K562 (cell line): ENCODE measurements at regions not wholly inside any gene's neighbourhood (a gene's known extent, or its start where the extent isn't known, plus 50 kb on each side); places are given as distances from the start of the nearest gene placed in this dataset.

Experiments
- ATAC-seq: fragments of 200-7000 bp; cut with Tn5 transposase; 3 replicates; pipeline ENCODE4 v1.9.1; 2020; ENCODE audit warnings: moderate library complexity
- BruUV-seq: library from RNA; stranded (reverse); fragments of 400-500 nt; replicated peaks from 2 replicates; lab custom pipeline; 2021; lab: Mats Ljungman, UMichigan
- CTCF ChIA-PET: fragments of 300-600 bp; formaldehyde crosslinking; extraction: SDS; loops from one replicate; lab custom pipeline; 2021; ENCODE audit warnings: low intra/inter-chr PET ratio; lab: Yijun Ruan, JAX
- POLR2A ChIA-PET: fragments of 300-600, 350-650 bp; sonication (Branson Sonifier 250); formaldehyde crosslinking; extraction: SDS; loops from one replicate; lab custom pipeline; 2021; ENCODE audit warnings: antibody characterized with exemption, inconsistent platforms; lab: Yijun Ruan, JAX
- DNase-seq, 4 experiments: peaks; one replicate each; pipeline versions ENCODE4 v3.0.0 to v3.0.0-alpha.2; 2011 to 2018; ENCODE audit warnings: low spot score in 3 of 4, mixed read lengths in 3 of 4; ENCODE audit errors: extremely low read depth in 1 of 4
- FAIRE-seq: peaks from 2 replicates; lab custom pipeline; 2011; peaks lifted over from hg19 to GRCh38; lab: Jason Lieb, UNC
- H2AFZ ChIP-seq: 2 replicates; pipeline ENCODE4 v1.6.0; 2011; ENCODE audit warnings: low read depth, low read length, control low read depth, inconsistent platforms
- H3K27ac ChIP-seq: fragments of 200-600 bp; 3 replicates; pipeline ENCODE4 v1.8.0; 2011; ENCODE audit warnings: low read depth, mild to moderate bottlenecking, control low read depth, inconsistent platforms, low read length, moderate library complexity, mixed read lengths; ENCODE audit errors: extremely low read depth
- H3K27me3 ChIP-seq, 2 experiments: fragments of 300-600 bp in 1 of 2; 2 replicates in 1 of 2; 3 replicates in 1 of 2; pipeline versions ENCODE4 v1.6.0 to v1.8.0; 2011; ENCODE audit warnings: inconsistent platforms in 2 of 2, low read length in 2 of 2, mild to moderate bottlenecking in 1 of 2, mixed read lengths in 1 of 2, moderate library complexity in 1 of 2; ENCODE audit not compliant: control insufficient read depth in 2 of 2, insufficient read depth in 2 of 2
- H3K36me3 ChIP-seq: fragments of 300-600 bp; 3 replicates; pipeline ENCODE4 v1.8.0; 2011; ENCODE audit warnings: mild to moderate bottlenecking, low read length, inconsistent platforms; ENCODE audit not compliant: control insufficient read depth, insufficient read depth
- H3K4me1 ChIP-seq, 2 experiments: fragments of 200-600 bp in 1 of 2; replicated peaks in 1 of 2; 2 replicates in 1 of 2; 3 replicates in 1 of 2; pipeline versions ENCODE4 v1.5.1 to v1.8.0; 2011; ENCODE audit warnings: inconsistent platforms in 2 of 2, low read length in 2 of 2, mild to moderate bottlenecking in 1 of 2, mixed read lengths in 1 of 2, moderate library complexity in 1 of 2; ENCODE audit not compliant: control insufficient read depth in 2 of 2, insufficient read depth in 2 of 2
- H3K4me2 ChIP-seq: 2 replicates; pipeline ENCODE4 v1.6.1; 2011; ENCODE audit warnings: low read length, control low read depth, inconsistent platforms, mixed read lengths; ENCODE audit not compliant: insufficient read depth
- H3K4me3 ChIP-seq: fragments of 200-600 bp; sonication (generic), shearing (Covaris generic); 2 replicates; pipeline ENCODE4 v1.5.1; 2016; ENCODE audit warnings: control low read depth, inconsistent platforms
- H3K79me2 ChIP-seq: fragments of 200-600 bp; 3 replicates; pipeline ENCODE4 v1.8.0; 2011; ENCODE audit warnings: low read length, inconsistent platforms; ENCODE audit not compliant: control insufficient read depth, insufficient read depth
- H3K9ac ChIP-seq, 2 experiments: 2 replicates each; pipeline versions ENCODE4 v1.6.0 to v1.6.1; 2011; ENCODE audit warnings: low read depth in 2 of 2, low read length in 2 of 2, control low read depth in 1 of 2, inconsistent platforms in 1 of 2, mild to moderate bottlenecking in 1 of 2, mixed read lengths in 1 of 2; ENCODE audit not compliant: insufficient read depth in 1 of 2
- H3K9me1 ChIP-seq: one replicate; pipeline ENCODE4 v1.6.0; 2011; ENCODE audit warnings: inconsistent platforms, mild to moderate bottlenecking, low read length, moderate library complexity; ENCODE audit not compliant: control insufficient read depth, insufficient read depth
- H3K9me3 ChIP-seq: replicated peaks from 2 replicates; pipeline ENCODE4 v1.5.1; 2011; ENCODE audit warnings: low read depth, low read length, inconsistent platforms; ENCODE audit not compliant: control insufficient read depth, insufficient read depth
- H4K20me1 ChIP-seq: replicated peaks from 2 replicates; pipeline ENCODE4 v1.6.1; 2011; ENCODE audit warnings: low read length, inconsistent platforms, mixed read lengths; ENCODE audit not compliant: control insufficient read depth, insufficient read depth
- RBBP5 ChIP-seq: fragments of 200-600 bp; sonication (generic); IDR thresholded peaks from 2 replicates; pipeline ENCODE4 v1.6.1; 2012; ENCODE audit warnings: borderline replicate concordance, mild to moderate bottlenecking, low read length, control low read depth, inconsistent platforms; ENCODE audit not compliant: insufficient read depth, poor library complexity, severe bottlenecking
- WGBS: fragments of 100-300 bp; shearing (Covaris generic); methylation state at CpG from one replicate; pipeline ENCODE4 v1.1.6; 2016; ENCODE audit warnings: low coverage, mixed read lengths; ENCODE audit not compliant: insufficient coverage; ENCODE audit errors: missing lambda C conversion rate; 5-methylcytosine and 5-hydroxymethylcytosine counted together
- in situ Hi-C: fragments of 300-500 bp; cut with MboI; formaldehyde crosslinking; loops from 4 replicates; pipeline ENCODE4 v1.15.0; 2018; ENCODE audit warnings: inconsistent platforms, mixed read lengths
- intact Hi-C: fragments of 100-400 bp; cut with micrococcal nuclease; formaldehyde crosslinking; loops from 2 replicates; pipeline ENCODE4 v1.14.2; 2022
- TF ChIP-seq, protein P1 (sequence below), 2 experiments: fragments of 450-650 bp; IDR thresholded peaks; 2 replicates each; pipeline ENCODE4 v1.6.1; 2016; ENCODE audit warnings: mild to moderate bottlenecking in 2 of 2, borderline replicate concordance in 1 of 2, low read depth in 1 of 2, moderate library complexity in 1 of 2

DNA sequence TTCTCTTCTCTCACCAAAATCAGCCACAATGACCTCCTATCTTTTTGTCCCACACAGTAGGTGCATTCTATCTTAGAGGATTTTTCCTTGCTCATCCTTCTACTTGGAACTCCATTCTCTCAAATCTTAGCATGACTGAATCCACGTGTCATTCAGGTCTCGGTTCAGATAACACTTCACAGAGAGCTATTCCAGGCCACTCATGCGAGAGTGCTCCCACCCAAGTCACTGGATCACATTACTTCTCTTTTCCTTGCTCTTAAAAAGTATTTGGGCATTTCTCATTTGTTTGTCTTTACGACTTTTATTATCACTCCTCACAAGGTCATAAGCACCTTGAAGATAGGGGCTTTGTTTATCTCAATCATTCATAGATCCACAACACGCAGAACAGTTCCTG, 647.5 kb upstream of the TENM3 start:
- ATAC-seq (no peak), FAIRE-seq (no peak), DNase-seq (no peak)
- ChIA-PET POLR2A (no interaction called here), CTCF (no interaction called here)
- Histone ChIP-seq H3K4me1 (no peaks in the 10 kb centered on the region), H3K9ac (no peak overlapping the region), H3K9me3 (no peaks in the 10 kb centered on the region), H3K79me2 (no peaks in the 10 kb centered on the region), H3K27ac (no peak overlapping the region), H3K4me3 (no peak overlapping the region), H3K9me1 (no peaks in the 10 kb centered on the region), H4K20me1 (no peaks in the 10 kb centered on the region), H3K4me2 (no peak overlapping the region), H3K27me3 (no peaks in the 10 kb centered on the region), H3K36me3 (no peaks in the 10 kb centered on the region), H2AFZ (no peak overlapping the region)
- WGBS, result 2% methylated on average over 5 of the region's 5 CpGs
- intact Hi-C loops (no loop called here), in situ Hi-C loops (no loop called here)
- BruUV-seq, result no TSS peak
- no peak for TF ChIP-seq RBBP5
- TF ChIP-seq, protein P1, sequence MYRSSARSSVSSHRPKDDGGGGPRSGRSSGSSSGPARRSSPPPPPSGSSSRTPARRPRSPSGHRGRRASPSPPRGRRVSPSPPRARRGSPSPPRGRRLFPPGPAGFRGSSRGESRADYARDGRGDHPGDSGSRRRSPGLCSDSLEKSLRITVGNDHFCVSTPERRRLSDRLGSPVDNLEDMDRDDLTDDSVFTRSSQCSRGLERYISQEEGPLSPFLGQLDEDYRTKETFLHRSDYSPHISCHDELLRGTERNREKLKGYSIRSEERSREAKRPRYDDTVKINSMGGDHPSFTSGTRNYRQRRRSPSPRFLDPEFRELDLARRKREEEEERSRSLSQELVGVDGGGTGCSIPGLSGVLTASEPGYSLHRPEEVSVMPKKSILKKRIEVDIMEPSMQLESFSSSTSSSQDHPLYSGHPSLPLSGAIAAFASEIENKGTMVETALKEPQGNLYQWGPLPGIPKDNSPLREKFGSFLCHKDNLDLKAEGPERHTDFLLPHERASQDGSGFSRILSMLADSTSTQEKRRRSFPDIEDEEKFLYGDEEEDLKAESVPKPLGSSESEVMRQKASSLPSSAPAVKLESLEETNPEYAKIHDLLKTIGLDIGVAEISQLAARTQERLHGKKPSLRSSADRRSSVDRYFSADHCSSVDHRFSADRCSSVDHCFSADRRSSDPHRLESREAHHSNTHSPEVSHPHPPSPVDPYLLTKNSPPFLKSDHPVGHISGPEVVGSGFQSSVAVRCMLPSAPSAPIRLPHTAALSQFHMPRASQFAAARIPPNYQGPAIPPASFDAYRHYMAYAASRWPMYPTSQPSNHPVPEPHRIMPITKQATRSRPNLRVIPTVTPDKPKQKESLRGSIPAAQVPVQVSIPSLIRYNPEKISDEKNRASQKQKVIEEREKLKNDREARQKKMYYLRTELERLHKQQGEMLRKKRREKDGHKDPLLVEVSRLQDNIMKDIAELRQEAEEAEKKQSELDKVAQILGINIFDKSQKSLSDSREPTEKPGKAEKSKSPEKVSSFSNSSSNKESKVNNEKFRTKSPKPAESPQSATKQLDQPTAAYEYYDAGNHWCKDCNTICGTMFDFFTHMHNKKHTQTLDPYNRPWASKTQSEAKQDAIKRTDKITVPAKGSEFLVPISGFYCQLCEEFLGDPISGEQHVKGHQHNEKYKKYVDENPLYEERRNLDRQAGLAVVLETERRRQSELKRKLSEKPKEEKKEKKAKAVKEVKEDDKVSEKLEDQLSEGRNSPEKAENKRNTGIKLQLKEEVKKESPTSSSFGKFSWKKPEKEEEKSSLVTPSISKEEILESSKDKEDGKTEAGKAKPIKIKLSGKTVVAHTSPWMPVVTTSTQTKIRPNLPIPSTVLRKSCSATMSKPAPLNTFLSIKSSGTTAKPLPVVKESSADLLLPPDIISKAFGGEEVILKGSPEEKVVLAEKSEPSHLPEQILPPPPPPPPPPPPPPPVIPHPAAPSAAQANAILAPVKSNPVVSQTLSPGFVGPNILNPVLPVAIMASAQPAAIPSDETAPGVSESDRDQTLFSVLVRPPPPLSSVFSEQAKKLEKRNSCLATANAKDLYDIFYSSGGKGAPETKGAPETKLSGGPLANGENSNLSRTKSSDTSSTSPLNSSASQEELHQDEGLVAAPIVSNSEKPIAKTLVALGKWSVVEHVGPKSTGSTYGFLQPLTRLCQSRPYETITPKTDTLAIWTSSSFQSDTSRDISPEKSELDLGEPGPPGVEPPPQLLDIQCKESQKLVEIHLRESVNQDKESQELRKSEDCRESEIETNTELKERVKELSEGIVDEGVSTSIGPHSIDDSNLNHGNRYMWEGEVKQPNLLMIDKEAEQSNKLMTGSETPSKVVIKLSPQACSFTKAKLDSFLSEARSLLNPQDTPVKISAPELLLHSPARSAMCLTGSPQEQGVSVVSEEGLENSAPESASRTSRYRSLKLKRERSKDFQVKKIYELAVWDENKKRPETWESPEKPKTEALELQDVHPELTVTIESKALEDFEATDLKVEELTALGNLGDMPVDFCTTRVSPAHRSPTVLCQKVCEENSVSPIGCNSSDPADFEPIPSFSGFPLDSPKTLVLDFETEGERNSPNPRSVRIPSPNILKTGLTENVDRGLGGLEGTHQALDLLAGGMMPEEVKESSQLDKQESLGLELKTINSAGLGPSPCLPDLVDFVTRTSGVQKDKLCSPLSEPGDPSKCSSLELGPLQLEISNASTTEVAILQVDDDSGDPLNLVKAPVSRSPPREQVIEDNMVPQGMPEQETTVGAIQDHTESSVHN (IDR thresholded peaks at IDR 0.05; ENCODE audit: borderline replicate concordance in 1 of 2, low read depth in 1 of 2), result no peak
